Adipocyte (in vitro differentiated cells): ENCODE measurements at regions not wholly inside any gene's neighbourhood (a gene's known extent, or its start where the extent isn't known, plus 50 kb on each side); places are given as distances from the start of the nearest gene placed in this dataset.
"Not testable (repeated sequence)": the region's sequence is repeated elsewhere in the genome, so short reads cannot be mapped to it uniquely, and the experiment has no call there.

ENCODE experiments used
- DNase-seq: peaks from one replicate; pipeline ENCODE4 v3.0.0-alpha.2; 2015; ENCODE audit warnings: low read depth
- H3K27me3 ChIP-seq: replicated peaks from 2 replicates; pipeline ENCODE4 v1.7.0; 2013; ENCODE audit warnings: mild to moderate bottlenecking, low read length, moderate library complexity; ENCODE audit not compliant: control insufficient read depth, insufficient read depth
- H3K36me3 ChIP-seq: 2 replicates; pipeline ENCODE4 v1.7.0; 2013; ENCODE audit warnings: low read length, mild to moderate bottlenecking, moderate library complexity; ENCODE audit not compliant: control insufficient read depth, insufficient read depth, severe bottlenecking
- H3K4me1 ChIP-seq: 2 replicates; pipeline ENCODE4 v1.7.0; 2013; ENCODE audit warnings: mild to moderate bottlenecking, low read length, moderate library complexity; ENCODE audit not compliant: control insufficient read depth, insufficient read depth
- H3K4me3 ChIP-seq: 2 replicates; pipeline ENCODE4 v1.7.0; 2013; ENCODE audit warnings: mild to moderate bottlenecking, low read length, moderate library complexity
- H3K9ac ChIP-seq: 2 replicates; pipeline ENCODE4 v1.7.0; 2013; ENCODE audit warnings: mild to moderate bottlenecking, low read length, moderate library complexity
- H3K9me3 ChIP-seq: 2 replicates; pipeline ENCODE4 v1.7.0; 2013; ENCODE audit warnings: mild to moderate bottlenecking, low read length, moderate library complexity; ENCODE audit not compliant: control insufficient read depth

DNA sequence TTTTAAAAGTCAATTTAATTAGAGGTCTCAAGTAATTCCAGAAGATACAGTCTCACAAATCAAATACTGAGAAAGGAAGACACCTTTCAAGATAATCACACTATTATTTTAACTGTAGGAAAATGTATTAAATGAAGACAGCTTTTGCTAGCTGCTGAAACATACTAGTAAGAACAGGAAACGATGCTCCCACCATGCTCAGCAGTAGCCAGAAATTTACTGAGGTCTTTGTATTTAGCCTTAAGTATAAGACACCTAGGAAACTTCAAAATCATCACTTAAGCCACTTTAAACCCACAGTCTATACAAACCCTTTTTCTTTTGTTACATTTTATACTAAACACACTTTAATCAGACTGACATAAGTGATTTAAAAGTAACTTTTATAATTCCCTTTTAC is 72.7 kb upstream of the NPIPB12 start:
- DNase-seq, H3K4me3 ChIP-seq, H3K27me3 ChIP-seq, H3K9ac ChIP-seq, H3K36me3 ChIP-seq, H3K9me3 ChIP-seq, H3K4me1 ChIP-seq: not testable (repeated sequence)

DNA sequence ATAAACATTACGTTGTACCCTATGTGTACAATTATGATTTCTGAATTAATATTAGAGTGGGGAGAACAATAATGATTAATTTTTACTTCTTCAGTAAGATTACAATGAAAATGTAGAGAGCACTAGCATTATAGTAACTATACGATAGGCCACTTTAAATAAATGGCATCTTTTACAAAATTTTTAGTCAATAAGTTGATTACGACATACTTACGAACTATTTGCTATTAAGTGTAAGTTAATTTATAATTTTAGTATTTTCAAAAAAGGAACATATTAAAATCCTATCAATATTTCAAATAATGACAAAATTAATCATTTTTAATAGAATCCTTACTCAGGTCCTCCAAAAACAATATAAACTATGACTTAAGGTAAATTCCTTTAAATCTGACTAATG is 75.6 kb upstream of the NPIPB12 start:
- H3K9ac ChIP-seq, H3K9me3 ChIP-seq, H3K4me3 ChIP-seq, H3K4me1 ChIP-seq, H3K27me3 ChIP-seq, DNase-seq, H3K36me3 ChIP-seq: not testable (repeated sequence)

DNA sequence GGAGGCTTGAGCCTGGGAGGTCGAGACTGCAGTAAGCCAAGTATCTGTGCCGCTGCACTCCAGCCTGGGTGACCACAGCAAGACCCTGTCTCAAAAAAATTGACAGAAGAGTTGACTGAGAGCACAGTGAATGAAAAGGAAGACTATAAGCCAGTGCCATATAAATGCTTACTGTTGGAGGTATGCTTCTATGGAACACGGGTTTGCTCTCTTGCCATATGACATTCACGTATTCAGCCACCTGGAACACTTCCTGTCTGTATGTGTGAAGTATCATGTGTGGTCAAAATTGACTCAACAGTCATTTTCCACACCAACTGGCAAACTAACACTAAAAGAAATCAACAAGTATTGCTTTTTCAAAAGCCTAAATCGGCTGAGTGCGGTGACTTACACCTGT is 71.1 kb upstream of the SPN start:
- not testable (repeated sequence) for H3K27me3 ChIP-seq, H3K36me3 ChIP-seq, H3K4me1 ChIP-seq, H3K9me3 ChIP-seq, H3K9ac ChIP-seq, DNase-seq, H3K4me3 ChIP-seq

DNA sequence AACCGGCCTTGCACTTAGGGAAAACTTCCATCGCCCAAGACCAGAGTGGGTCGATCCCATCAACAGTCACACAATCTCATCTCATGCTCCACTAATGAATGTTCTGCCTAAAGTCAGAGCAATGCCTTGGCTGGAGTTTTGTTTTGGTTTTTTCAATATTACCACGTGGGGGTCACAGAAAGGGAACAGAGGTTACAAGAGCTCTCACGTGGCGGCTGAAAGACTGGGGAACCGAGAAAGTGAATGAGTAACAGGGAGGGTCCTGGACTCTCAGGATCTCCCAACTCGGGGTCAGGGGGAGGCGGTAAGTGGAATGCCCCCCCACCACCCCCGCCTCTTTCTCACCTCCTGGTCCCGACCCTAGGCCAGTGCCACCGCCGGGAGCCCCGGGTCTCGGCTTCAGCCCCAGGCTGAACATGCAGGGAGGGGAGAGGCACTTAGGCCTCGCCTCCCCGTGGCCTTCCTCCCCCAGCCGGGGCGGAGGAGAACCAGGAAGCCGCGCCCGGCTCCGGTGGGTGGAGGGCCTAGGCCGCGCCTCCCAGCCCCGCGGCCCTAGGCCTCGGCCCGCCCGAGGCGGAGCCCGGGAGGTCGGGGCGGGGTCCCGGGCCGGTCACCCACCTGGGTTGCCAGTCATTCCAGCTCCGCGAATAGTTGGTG is 68.7 kb upstream of the SPN start:
- not testable (repeated sequence) for H3K4me1 ChIP-seq, H3K27me3 ChIP-seq, H3K9me3 ChIP-seq, H3K36me3 ChIP-seq
- peak overlapping the region; percentile 79 for H3K4me3 ChIP-seq
- H3K9ac ChIP-seq, result peak overlapping the region; percentile 81
- peak; percentile 30 for DNase-seq

DNA sequence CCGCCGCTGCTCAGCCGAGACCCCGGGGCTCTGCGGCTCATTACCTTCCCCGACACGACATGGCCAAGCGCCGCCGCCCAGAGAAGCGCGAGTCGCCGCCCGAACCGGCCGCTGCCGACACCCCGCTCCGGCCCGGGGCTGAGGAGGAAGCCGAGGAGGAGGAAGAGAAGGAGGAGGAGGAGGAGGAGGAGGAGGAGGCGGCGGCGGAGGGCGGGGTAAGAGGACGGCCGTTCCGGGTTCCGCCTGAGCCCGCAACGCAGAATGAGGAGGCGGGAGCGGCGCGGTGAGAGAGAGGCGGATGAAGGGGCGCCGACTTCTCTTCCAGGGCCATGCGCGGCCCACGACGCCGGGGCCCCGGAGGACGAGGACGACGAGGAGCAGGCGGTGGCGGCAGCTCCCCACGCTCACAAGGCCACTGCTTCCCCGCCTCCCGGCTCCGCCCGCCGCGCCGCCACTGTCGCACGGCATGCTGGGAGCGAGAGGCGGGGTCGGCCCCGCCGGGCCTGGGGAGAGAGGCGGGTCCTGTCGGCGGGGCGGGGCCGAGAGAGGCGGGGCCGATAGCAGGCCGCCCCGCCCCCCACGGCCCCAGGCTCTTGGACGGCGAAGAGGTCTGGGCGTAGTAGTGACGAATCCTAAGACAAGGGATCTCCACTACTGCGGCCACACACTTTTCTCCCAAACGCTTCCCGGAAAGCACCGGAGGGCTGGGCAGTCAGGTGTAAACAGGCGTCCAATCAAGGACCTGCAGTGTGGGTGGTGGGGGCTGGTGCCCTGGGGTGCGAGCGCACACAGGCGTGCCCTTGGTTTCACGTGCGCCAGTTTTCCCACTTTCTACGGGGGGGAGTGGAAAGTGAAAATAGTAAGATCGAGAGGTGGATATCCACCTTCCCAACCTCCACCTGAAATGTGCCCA is 67.9 kb upstream of the SPN start:
- H3K36me3 ChIP-seq, H3K27me3 ChIP-seq, H3K4me1 ChIP-seq, H3K9me3 ChIP-seq: not testable (repeated sequence)
- Histone ChIP-seq H3K4me3 (peak overlapping the region; percentile 79), H3K9ac (peak overlapping the region; percentile 81)
- DNase-seq, result peak; percentile 90

DNA sequence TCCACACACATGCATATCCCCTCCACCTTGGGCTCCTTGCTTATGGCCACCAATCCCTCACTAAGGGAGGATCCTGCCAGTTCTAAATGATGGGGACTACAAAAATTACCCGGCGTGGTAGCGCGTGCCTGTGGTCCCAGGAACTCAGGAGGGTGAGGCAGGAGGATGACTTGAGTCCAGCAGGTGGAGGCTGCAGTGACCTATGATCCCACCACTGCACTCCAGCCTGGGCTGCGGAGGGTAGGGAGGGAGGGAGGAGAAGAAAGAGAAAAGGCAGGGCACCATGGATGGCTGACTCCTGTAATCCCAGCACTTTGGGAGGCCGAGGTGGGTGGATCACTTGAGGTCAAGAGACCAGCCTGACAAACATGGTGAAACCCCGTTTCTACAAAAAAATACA is 66.0 kb upstream of the SPN start:
- not testable (repeated sequence) for H3K4me3 ChIP-seq, H3K36me3 ChIP-seq, DNase-seq, H3K9ac ChIP-seq, H3K9me3 ChIP-seq, H3K4me1 ChIP-seq, H3K27me3 ChIP-seq

DNA sequence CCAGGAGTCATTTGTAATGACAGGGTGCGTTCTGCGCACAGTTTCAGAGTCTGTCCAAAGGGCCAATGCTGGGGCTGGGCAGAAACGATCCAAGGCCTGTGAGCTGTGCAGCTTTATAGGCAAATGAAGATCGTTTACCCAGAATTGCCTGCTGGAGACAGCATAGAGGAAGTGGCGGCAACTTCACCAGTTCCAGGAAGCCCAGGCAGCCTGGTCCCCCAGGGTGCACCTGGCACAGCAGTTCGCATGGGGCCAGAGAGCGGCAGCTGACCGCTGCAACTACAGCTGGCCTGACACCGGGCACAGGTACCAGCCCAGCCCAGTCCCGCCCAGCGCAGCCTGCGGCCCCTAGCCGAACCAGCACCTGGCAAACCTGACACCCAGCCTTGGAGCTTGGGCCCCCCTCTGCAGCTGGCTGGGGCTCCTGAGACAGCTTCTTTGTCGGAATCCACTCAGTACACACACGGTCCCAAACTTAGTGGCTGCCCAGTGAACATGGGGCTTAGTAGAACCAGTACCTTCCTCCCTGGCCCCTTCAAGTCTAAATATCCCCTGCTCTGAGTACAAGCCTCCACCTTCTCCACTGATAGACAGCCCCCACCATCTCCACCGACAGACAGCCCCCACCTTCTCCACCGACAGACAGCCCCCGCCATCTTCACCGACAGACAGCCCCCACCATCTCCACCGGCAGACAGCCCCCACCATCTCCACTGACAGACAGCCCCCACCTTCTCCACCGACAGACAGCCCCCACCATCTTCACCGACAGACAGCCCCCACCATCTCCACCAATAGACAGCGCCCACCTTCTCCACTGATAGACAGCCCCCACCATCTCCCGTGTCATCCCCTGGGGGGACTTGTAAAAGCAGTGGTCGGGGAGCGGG is 62.7 kb upstream of the SPN start:
- H3K4me3 ChIP-seq, H3K27me3 ChIP-seq, DNase-seq: not testable (repeated sequence)

DNA sequence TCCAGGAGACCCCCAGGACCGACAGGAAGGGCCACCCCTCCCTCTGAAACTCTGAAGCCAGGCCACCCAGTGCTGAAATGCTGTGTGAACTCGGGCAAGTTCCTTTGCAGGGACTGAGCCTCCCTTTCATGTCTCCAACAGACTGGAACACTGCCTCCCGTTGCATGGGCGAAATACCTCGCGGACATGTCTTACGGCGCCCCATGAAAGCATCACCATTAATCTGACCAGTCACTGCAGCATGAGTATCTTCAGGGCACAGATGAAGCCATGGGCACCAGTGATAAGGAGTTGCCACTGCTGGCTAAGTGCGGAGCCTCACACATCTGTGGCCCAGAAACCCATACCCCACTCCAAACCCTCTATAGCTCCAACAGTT is 60.8 kb upstream of the SPN start:
- not testable (repeated sequence) for H3K9ac ChIP-seq, H3K4me3 ChIP-seq, DNase-seq, H3K9me3 ChIP-seq, H3K27me3 ChIP-seq, H3K4me1 ChIP-seq, H3K36me3 ChIP-seq

More for the DNA sequence above, 62.7 kb upstream of the SPN start:
- not testable (repeated sequence) for H3K4me1 ChIP-seq, H3K36me3 ChIP-seq, H3K9ac ChIP-seq, H3K9me3 ChIP-seq

DNA sequence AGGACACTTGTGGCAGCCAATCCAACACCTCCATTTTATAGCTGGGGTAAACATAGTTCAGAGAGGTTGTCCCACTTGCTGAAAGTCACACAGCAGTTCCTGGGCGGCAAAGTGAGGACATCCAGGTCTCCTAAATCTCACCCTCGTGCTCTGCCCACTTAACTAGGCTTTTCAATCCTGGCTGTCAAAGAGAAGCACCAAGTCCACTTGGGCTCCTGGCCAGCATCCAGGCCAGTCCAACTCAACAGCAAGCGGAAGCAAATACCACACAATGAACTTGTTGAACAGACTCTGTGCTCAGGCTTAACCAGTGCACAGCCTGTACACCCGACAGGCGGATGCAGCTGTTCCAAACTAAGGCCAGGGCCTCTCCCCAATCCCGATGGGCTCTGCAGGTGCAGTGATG is 60.4 kb upstream of the SPN start:
- H3K9me3 ChIP-seq, H3K36me3 ChIP-seq, DNase-seq, H3K9ac ChIP-seq, H3K4me1 ChIP-seq, H3K27me3 ChIP-seq, H3K4me3 ChIP-seq: not testable (repeated sequence)

DNA sequence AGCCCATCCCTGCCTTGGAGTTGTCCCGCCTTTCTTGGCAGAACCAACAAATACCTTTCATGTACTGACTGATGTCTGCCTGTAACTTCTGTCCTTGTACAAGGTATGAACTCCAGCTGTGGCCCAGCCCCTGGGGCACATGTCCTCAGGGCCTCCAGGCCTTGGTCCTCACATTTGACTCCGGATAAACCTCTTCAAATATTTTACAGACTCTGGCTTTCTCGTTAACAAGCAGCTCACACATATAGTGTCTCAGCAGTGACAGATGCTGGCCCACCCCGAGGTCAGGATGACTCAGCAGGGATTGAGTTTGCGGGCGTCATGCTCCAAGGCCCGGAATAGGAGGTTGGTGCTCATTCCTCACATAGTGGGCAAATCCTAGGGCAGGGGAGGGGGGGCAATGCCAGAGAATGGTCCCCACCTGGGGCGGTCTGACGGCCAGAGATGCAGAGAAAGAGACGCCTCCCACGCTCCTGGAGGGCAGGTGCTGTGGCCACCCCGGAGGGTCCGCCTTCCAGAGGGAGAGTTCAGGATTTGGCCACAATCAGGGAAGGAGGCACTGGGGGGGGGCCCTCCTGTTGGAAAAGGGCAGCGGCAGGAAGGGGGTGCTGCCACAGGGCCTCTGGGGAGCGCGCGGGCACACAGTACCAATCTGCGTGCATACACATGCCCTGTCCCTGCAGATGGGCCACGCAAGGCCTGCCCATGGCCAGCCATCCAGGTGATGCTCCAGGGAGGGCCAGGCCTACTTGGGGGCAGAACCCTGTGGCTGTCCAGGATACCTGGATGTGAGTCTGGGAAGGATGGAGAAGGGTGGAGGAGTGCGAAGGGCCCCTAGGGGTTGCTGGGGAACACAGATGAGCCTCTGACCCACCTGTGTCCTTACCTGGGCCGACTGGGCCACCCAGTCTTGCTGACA is 58.2 kb upstream of the SPN start:
- DNase-seq, result peak; percentile 77
- H3K27me3 ChIP-seq, H3K9ac ChIP-seq, H3K4me1 ChIP-seq, H3K36me3 ChIP-seq, H3K9me3 ChIP-seq, H3K4me3 ChIP-seq: not testable (repeated sequence)
